MM.1S (cell line): ENCODE measurements at regions not wholly inside any gene's neighbourhood (a gene's known extent, or its start where the extent isn't known, plus 50 kb on each side); places are given as distances from the start of the nearest gene placed in this dataset.

ENCODE experiments used
- DNase-seq: peaks from one replicate; pipeline ENCODE4 v3.0.0-alpha.2; 2015
- H2AFZ ChIP-seq: fragments of 300-600 bp; sonication (generic); 2 replicates; pipeline ENCODE4 v1.6.0; 2016; ENCODE audit warnings: antibody characterized with exemption, low read length
- H3F3A ChIP-seq: fragments of 300-600 bp; sonication (generic); 2 replicates; pipeline ENCODE4 v1.6.1; 2016; ENCODE audit warnings: mild to moderate bottlenecking, antibody characterized with exemption, low read length, moderate library complexity, mixed read lengths; ENCODE audit not compliant: insufficient read depth
- H3K27ac ChIP-seq: fragments of 300-600 bp; sonication (generic); 2 replicates; pipeline ENCODE4 v1.5.1; 2016; ENCODE audit warnings: mild to moderate bottlenecking, low read length
- H3K27me3 ChIP-seq: fragments of 300-600 bp; sonication (generic); replicated peaks from 2 replicates; pipeline ENCODE4 v1.6.0; 2016; ENCODE audit warnings: low read length; ENCODE audit not compliant: insufficient read depth
- H3K36me3 ChIP-seq: fragments of 300-600 bp; sonication (generic); replicated peaks from 2 replicates; pipeline ENCODE4 v1.6.1; 2016; ENCODE audit warnings: mild to moderate bottlenecking, low read length, mixed read lengths; ENCODE audit not compliant: insufficient read depth
- H3K4me1 ChIP-seq: fragments of 300-600 bp; sonication (generic); 2 replicates; pipeline ENCODE4 v1.6.1; 2016; ENCODE audit warnings: low read length, mixed read lengths
- H3K4me2 ChIP-seq: fragments of 300-600 bp; sonication (generic); 2 replicates; pipeline ENCODE4 v1.6.0; 2016; ENCODE audit warnings: low read depth, low read length
- H3K4me3 ChIP-seq: fragments of 300-600 bp; sonication (generic); 2 replicates; pipeline ENCODE4 v1.5.1; 2016; ENCODE audit warnings: low read length, mixed read lengths
- H3K79me2 ChIP-seq: fragments of 300-600 bp; sonication (generic); 2 replicates; pipeline ENCODE4 v1.6.1; 2016; ENCODE audit warnings: mixed run types, low read length, mixed read lengths
- H3K9ac ChIP-seq: fragments of 300-600 bp; sonication (generic); 2 replicates; pipeline ENCODE4 v1.6.1; 2016; ENCODE audit warnings: low read length, mixed read lengths
- H3K9me2 ChIP-seq: fragments of 300-600 bp; sonication (generic); replicated peaks from 2 replicates; pipeline ENCODE4 v1.6.1; 2016; ENCODE audit warnings: mild to moderate bottlenecking, low read length, mixed read lengths; ENCODE audit not compliant: insufficient read depth
- H3K9me3 ChIP-seq: fragments of 300-600 bp; sonication (generic); replicated peaks from 2 replicates; pipeline ENCODE4 v1.6.1; 2016; ENCODE audit warnings: mild to moderate bottlenecking, low read length, mixed read lengths; ENCODE audit not compliant: insufficient read depth
- H4K20me1 ChIP-seq: fragments of 300-600 bp; sonication (generic); 2 replicates; pipeline ENCODE4 v1.6.1; 2016; ENCODE audit warnings: mild to moderate bottlenecking, low read length, moderate library complexity, mixed read lengths; ENCODE audit not compliant: insufficient read depth
- CTCF ChIP-seq: fragments of 300-600 bp; sonication (generic); IDR thresholded peaks from 2 replicates; pipeline ENCODE4 v1.5.1; 2016; ENCODE audit warnings: antibody characterized with exemption, low read length, mixed read lengths
- EZH2 ChIP-seq: fragments of 300-600 bp; sonication (generic); optimal IDR thresholded peaks from 2 replicates; pipeline ENCODE3; 2017; ENCODE audit warnings: low read depth, mild to moderate bottlenecking, antibody characterized with exemption, low read length, mixed read lengths
- EZH2phosphoT487 ChIP-seq: fragments of 300-600 bp; sonication (generic); IDR thresholded peaks from 2 replicates; pipeline ENCODE4 v1.6.1; 2018; ENCODE audit warnings: antibody characterized with exemption, low read length

GRCh38 chr2:157991932-157992331, 109.7 kb upstream of the UPP2 start:
- Histone ChIP-seq H3K4me2 (no peak overlapping the region), H3F3A (no peaks in the 10 kb centered on the region), H3K9me3 (no peaks in the 10 kb centered on the region), H3K27ac (no peak overlapping the region), H3K27me3 (no peaks in the 10 kb centered on the region), H3K36me3 (no peaks in the 10 kb centered on the region), H3K9ac (no peak overlapping the region), H3K9me2 (no peaks in the 10 kb centered on the region), H4K20me1 (no peaks in the 10 kb centered on the region), H3K79me2 (no peaks in the 10 kb centered on the region), H2AFZ (no peak overlapping the region), H3K4me3 (no peak overlapping the region), H3K4me1 (peaks cover 8% of the 10 kb centered on the region)
- TF ChIP-seq EZH2 (no peak), EZH2phosphoT487 (no peak), CTCF (no peak)
- no peak for DNase-seq

- no peak overlapping the region for H3K4me2 ChIP-seq
- no peaks in the 10 kb centered on the region for H3F3A ChIP-seq
- no peaks in the 10 kb centered on the region for H3K27me3 ChIP-seq
- no peaks in the 10 kb centered on the region for H3K9me3 ChIP-seq
- H2AFZ ChIP-seq = no peak overlapping the region
- H4K20me1 ChIP-seq = no peaks in the 10 kb centered on the region
- no peaks in the 10 kb centered on the region for H3K9me2 ChIP-seq
- H3K4me3 ChIP-seq = no peak overlapping the region
- H3K79me2 ChIP-seq = no peaks in the 10 kb centered on the region
- H3K36me3 ChIP-seq = no peaks in the 10 kb centered on the region
- peaks cover 12% of the 10 kb centered on the region for H3K4me1 ChIP-seq
- no peak overlapping the region for H3K27ac ChIP-seq
- H3K9ac ChIP-seq = no peak overlapping the region
- no peak for TF ChIP-seq CTCF
- no peak for TF ChIP-seq EZH2
- TF ChIP-seq EZH2phosphoT487 = no peak
- no peak for DNase-seq
These were observed 111.5 kb upstream of the UPP2 start for GRCh38 chr2:157990173-157990572.

GRCh38 chr2:157989227-157989626, 112.4 kb upstream of the UPP2 start:
- peaks cover 12% of the 10 kb centered on the region for H3K4me1 ChIP-seq
- no peaks in the 10 kb centered on the region for H3K36me3 ChIP-seq
- H4K20me1 ChIP-seq = no peaks in the 10 kb centered on the region
- H3K4me2 ChIP-seq = no peak overlapping the region
- no peaks in the 10 kb centered on the region for H3K9me3 ChIP-seq
- H3K27me3 ChIP-seq = no peaks in the 10 kb centered on the region
- no peaks in the 10 kb centered on the region for H3K79me2 ChIP-seq
- H3K4me3 ChIP-seq = no peak overlapping the region
- no peak overlapping the region for H3K9ac ChIP-seq
- H2AFZ ChIP-seq = no peak overlapping the region
- H3F3A ChIP-seq = no peaks in the 10 kb centered on the region
- TF ChIP-seq EZH2 (no peak), CTCF (no peak), EZH2phosphoT487 (no peak)
- H3K27ac ChIP-seq = no peak overlapping the region
- H3K9me2 ChIP-seq = no peaks in the 10 kb centered on the region
- DNase-seq = no peak
